GM21723 (cell line): ENCODE measurements at regions not wholly inside any gene's neighbourhood (a gene's known extent, or its start where the extent isn't known, plus 50 kb on each side); places are given as distances from the start of the nearest gene placed in this dataset.

Source experiments
- ATAC-seq: cut with Tn5 transposase; IDR thresholded peaks from one replicate; pipeline ENCODE4 v1.9.1; 2021; ENCODE audit warnings: mild to moderate bottlenecking, moderate library complexity; ENCODE audit not compliant: unreplicated experiment

DNA sequence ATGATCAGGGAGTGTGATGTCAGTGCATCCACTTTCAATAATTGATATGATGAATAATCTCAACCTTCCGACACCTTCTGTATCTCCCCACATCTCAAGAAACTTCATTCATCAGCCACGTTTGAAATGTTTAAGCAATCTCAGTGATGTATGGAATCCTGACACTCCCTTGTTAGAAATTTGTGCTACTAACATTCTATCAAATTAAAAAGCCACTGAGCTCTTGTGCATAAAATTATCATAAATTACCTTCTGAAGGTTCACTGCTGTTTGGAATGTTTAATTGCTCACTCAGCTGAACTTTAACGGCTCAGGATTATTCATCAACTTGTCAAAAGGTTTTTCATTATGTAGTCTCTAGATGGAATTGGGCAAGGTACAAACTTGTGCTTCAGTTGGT lies 108.4 kb upstream of the DPH6 start:
- ATAC-seq, result no peak

GRCh38 chr15:35657679-35658311 lies 111.8 kb upstream of the DPH6 start:
- no peak for ATAC-seq

DNA sequence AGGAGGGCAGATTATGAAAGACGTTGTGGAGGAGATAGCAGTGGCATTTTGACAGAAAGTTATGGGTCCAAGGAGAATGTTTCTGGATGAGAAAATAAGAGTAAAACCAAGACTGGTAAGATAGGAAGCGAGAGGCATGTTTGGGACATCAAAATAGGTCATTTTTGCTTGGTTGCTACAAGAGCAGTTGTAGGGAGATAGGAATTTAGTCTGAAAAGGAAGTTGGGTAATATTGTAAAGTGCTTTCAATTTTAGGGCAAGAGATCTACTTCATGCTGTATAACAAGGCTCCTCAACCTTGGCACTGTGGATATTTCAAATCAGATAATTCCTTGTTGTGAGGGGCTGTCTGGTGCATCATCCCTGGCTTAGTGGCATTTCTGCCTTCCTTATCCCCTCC lies 118.0 kb upstream of the DPH6 start:
- ATAC-seq, result no peak

- ATAC-seq, result no peak
Observed at GRCh38 chr15:35665896-35666536, 120.1 kb upstream of the DPH6 start.

- no peak for ATAC-seq
Observed at GRCh38 chr15:35667908-35668307, 121.9 kb upstream of the DPH6 start.

- no peak for ATAC-seq
Observed at GRCh38 chr15:35669021-35669420, 123.1 kb upstream of the DPH6 start.

- no peak for ATAC-seq
Observed at GRCh38 chr15:35669432-35670045, 123.6 kb upstream of the DPH6 start.

GRCh38 chr15:35671197-35671596 lies 125.2 kb upstream of the DPH6 start:
- ATAC-seq, result no peak

- ATAC-seq, result no peak
Observed at GRCh38 chr15:35671981-35672380, 126.0 kb upstream of the DPH6 start.

- no peak for ATAC-seq
Observed at GRCh38 chr15:35673093-35673684, 127.2 kb upstream of the DPH6 start.

- no peak for ATAC-seq
Observed at GRCh38 chr15:35674873-35675781, 129.2 kb upstream of the DPH6 start.

DNA sequence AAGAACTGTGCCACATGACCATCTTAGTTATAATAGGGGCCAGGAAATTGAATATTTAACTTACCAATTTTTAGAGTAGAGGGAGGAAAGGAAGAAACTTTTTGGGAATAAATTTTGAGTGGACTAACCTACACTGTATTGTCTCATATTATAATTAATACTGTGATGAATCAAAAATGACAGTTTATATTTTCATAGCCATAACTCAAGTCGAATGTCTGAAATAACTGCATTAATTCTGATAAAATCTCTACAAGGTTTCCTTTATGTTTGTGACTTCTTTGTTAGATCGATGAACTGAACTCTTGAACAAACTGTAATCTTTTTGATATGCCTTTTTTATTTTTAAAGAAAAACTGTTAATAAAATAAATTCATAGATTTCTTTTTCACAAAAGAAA lies 132.8 kb upstream of the DPH6 start:
- no peak for ATAC-seq

DNA sequence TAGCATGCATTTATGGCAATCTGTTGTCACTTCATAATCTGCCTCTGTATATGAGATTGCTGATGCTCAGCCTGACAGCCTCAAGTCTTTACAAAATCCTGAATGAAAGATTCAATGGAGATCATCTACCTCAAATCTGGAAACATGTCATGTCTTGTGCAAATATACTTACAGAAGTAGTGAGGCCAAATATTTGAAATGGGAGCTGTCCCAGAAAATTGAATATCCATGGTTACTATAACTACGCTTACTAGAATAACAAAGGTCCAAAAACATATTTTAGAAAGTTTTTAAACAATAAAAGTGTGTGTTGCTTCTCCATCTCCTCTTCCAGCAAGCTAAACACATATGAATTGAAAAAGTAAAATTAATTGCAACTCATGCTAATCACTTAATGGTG lies 133.2 kb upstream of the DPH6 start:
- no peak for ATAC-seq

GRCh38 chr15:35680951-35681350 lies 135.0 kb upstream of the DPH6 start:
- ATAC-seq, result no peak

DNA sequence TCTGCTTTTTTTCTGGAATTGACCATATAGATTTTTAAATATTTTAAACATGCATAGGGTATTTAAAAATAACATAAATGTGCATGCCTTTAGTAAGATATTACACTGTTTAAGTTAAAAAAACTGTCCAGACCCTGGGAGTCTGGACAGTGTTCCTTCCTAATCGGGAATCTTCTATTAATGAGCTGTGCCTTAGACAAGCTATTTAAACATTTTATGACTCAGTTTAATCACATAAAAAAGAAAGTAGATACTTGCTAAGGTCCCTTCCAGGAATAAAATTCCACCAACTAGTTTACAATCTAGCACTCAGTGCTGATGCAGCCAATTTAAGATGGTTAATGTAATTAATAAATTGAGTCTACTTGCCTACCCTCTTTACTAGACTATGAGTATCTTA lies 140.4 kb upstream of the DPH6 start:
- no peak for ATAC-seq

- ATAC-seq, result no peak
Observed at GRCh38 chr15:35689266-35689665, 143.3 kb upstream of the DPH6 start.

DNA sequence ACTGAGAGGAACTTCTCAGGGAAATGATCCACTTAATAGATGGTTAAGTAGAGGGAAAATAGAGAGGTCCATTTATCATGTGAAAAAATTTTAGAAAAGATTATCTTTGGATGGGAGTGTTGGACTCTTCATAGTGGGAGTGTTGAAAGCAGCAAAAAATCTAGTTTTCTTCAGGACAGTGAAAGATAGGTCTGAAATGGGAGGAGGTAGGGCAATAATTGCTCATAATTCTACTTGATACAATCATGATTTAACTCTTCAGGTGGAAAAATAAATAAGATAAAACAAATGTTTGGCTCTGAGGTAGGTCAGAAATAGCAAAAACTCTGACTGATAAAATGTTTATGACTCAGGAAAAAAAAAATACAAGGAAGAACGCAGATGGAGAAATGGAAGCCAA lies 144.1 kb upstream of the DPH6 start:
- ATAC-seq, result no peak

DNA sequence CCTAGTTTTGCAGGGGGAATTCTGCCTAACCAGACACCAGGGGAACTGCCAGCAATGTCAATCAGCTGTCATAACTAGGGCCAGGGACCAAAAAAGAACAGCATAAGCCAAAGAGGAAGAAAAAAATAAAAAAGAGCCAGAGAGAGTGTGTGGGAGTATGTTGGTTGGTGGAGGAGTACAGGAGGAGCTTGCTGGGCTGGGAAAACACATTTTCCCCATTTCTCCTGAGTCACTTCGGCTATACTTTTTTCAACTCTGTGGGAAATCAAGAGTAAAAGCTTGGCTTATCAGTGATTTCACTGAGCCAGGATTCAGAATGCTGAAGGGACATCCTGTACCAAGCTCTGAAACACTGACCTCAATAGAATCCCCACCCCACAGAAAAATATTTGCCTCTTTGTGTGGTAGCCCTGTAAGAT lies 144.7 kb upstream of the DPH6 start:
- ATAC-seq, result no peak

DNA sequence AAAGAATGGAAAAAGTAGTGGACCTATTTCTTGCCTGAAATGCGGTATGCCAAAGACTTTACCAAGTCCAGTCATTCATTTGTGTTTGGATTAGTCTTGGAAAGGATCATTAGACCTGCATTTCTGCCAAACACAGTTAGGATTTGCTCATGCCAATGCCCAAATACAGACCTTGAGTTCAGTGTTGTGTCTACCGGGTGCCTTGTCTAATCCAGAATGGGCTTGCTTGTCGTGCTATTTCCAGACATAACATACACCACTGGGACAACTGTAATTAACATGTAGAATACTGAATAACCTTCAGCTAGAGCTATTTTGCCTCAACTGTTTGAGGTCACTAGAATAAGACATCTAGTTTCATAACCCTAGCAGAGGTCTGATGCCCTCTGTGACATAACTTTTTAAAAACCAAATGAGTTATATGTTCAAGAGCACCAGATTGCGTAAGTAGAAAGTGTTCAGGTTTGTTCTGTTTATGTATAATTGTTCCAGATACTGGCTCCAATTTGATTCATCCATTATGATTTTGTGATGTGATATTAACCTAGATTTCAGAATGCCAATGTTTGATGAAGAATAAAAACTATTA lies 145.3 kb upstream of the DPH6 start:
- no peak for ATAC-seq
